NCI-H146 (cell line): ENCODE measurements at regions not wholly inside any gene's neighbourhood (a gene's known extent, or its start where the extent isn't known, plus 50 kb on each side); places are given as distances from the start of the nearest gene placed in this dataset.

Experiments used
- DNase-seq: peaks from one replicate; lab custom pipeline; 2025; lab: John Stamatoyannopoulos, UW

DNA sequence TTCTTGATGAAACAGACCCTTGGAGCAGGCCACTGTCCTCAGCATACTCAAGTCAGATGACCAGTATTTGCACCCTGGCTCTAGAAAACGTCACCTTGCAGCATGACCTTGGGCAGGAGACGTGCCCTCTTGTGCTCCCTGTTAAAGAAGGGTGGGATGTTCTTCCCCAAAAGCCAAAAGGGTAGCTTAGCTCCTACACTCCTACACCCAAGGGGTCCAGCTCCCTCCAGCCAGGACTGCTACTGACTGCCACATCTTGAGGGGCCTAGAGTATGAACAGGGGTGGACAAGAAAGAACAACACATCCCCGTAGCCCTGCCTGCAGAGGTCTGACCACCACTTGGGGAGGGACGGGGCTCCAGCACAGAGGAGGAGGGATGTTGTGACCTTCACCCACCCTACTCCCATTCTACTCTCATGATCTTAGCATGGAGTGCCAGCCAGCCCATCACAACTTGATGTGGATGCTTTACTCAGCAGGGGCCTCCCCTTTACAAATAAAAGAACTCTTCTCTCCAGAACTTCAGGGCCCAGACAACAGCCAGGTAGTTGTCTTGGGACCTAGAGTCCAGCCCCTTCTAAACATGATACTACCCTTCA, 165.3 kb upstream of the ZMIZ1 start:
- DNase-seq, result no peak

DNA sequence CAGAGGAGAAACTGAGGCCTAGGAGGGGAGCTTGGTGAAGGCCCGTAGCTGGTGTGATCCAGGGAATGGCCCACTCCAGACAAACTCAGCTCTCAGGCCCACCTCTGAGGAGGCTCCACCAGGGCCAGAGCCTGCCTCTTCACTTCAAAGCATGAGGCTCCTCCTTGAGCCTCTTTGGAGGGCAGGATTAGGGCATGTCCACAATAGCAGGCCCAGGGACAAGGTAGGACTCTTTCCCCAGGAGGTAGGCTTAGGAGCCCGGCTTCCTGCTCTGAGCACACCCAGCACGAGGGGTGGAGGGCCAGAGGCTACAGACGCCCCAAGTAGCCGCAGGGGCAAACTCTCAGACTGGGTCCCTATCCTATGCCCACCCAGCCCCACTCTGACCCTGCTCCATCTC, 164.6 kb upstream of the ZMIZ1 start:
- DNase-seq, result no peak

DNA sequence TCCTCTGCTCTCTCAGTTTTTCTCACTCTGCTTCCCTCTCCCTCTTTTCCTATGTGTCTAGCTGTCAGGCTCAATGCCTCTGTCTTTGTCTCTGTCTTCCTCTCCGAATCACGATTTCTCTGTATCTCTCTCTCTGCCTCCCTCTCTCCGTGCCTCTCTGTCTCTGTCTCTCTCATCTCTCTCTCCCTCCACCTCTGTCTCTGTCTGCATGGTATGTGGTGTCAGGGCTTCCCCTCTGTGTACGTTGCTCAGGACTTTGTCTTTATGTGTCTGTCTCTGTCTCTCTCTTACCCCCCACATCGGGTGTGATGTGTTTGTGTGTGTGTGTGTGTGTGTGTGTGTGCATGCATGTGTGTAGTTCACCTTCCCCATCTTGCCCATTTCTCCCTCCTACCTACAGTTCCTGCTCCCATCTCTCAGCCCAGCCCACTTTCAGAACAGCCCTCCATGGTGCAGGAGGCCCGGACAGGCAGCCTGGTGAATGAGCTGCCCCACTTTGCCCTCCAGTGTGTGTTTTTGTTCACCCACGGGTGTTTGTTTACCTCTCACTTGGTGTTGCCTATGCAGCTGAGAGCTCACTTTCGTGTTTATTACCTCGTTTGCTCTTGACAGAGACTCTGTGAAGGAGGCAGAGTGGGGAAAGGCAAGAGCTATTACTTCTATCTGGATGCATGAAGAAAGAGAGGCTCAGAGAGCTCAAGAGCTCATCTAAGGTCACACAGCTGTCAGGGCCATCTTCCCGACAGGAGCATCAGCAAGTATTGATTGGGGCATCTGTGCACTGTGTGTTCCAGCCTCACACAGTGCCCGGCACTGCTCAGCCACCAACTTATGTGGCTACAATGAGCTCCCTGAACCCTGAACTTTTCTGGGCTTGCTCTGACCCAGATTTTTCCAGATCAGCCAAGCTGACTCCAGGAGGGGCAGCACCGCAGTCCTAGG, 163.5 kb upstream of the ZMIZ1 start:
- DNase-seq, result peak; percentile 50

- DNase-seq, result peak; percentile 93
These were observed 162.8 kb upstream of the ZMIZ1 start for GRCh38 chr10:78905957-78906308.

DNA sequence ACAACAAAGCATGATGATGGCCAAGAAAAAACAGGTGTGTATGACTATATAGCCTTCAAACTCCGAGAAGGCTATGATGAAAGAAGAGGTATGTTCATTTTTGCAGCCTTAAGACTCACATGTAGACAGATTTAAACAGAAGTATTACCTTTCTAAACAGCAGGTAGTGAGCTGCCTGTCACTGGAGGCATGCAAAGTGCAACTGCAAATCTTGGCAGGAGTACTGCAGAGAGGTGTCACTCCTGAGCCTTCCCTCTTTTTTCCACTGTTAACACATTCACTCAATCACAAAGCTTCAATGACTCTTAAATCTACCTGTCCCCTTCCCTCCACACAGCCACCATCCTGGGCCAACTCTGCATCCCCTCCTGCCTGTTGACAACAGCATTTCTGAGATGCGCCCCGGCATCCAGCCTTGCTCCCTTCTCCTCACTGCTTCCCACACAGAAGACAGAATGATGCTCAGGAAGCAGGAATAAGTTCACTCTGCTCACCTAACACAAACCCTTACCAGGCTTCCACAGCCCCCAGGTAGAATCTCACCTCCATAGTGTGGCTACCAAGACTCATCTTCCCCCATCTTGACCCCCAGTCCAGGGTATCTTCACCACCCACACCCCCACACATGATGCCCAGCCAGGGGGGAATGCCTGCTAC, 161.9 kb upstream of the ZMIZ1 start:
- DNase-seq, result no peak

DNA sequence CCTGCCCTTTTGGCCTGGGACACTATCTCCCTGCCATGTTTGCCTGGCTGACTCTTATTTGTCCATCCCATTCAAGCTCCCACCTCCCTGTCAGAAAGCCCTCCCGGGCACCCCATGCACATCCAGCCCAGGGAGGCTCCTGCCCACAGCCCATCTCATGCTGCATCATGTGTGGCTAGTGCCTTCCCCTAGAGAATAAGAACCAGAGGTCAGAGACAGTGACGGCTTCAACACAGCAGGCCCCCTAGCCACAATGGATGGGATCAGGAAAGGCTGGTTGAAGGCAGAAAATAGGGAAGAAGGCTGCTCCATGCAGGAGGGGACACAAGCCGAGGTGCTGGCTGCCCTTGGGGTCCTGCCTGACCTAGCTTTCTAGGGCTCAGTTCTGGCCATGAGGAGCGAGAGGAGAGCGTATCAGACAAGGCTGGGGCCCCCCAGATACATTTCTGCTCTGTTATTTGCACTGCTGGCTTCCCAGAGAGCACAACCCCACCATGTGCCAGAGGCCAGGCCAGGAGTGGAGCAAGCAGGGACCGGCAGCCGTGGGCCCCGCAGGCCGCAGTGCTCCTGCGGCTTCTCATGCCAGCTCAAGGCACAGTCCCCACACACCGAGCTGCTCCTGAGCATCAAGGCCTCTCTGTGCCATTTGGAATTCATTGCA, 161.1 kb upstream of the ZMIZ1 start:
- DNase-seq, result no peak

DNA sequence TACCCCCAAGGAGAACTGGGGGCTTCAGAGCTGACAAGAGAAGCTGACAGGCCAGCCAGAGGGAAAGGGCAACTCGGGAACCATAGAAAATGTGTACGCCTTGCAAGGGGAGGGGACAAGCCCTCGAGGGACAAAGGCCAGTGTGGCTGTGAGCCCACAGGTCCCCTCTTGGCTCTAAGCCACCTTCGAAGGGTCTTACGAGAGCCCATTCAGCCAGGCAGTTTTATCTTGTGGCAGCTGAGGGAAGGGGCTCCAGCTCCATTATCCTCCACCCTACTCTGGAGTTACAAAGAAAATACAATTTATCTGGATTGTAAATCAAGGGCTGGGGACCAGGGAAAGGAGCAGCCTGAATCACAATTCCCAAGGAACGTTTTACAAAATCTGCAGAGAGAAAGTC, 159.5 kb upstream of the ZMIZ1 start:
- no peak for DNase-seq

- DNase-seq, result no peak
These were observed 158.7 kb upstream of the ZMIZ1 start for GRCh38 chr10:78910021-78910420.

- no peak for DNase-seq
These were observed 158.3 kb upstream of the ZMIZ1 start for GRCh38 chr10:78910476-78910875.

DNA sequence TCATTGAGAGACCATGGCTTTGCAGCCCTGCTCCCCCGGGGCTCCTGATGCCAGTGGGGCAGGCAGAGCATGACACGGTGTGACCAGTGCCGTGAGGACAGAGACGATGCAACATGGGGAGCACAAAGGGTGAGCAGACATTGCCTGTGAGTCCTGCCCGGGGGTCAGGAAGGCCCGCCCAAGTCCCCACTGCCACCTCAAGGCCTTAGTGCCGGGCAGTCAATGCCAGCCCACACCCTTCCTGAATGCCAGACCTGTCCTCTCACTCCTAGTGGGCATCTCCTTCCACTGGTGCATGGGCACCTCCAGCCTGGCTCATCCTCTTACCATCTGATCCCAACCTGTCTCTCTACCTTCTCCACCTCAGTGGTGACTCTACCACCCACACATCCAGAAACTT, 157.9 kb upstream of the ZMIZ1 start:
- no peak for DNase-seq

- no peak for DNase-seq
These were observed 157.0 kb upstream of the ZMIZ1 start for GRCh38 chr10:78911533-78912340.

GRCh38 chr10:78912361-78913218, 156.2 kb upstream of the ZMIZ1 start:
- DNase-seq, result no peak

DNA sequence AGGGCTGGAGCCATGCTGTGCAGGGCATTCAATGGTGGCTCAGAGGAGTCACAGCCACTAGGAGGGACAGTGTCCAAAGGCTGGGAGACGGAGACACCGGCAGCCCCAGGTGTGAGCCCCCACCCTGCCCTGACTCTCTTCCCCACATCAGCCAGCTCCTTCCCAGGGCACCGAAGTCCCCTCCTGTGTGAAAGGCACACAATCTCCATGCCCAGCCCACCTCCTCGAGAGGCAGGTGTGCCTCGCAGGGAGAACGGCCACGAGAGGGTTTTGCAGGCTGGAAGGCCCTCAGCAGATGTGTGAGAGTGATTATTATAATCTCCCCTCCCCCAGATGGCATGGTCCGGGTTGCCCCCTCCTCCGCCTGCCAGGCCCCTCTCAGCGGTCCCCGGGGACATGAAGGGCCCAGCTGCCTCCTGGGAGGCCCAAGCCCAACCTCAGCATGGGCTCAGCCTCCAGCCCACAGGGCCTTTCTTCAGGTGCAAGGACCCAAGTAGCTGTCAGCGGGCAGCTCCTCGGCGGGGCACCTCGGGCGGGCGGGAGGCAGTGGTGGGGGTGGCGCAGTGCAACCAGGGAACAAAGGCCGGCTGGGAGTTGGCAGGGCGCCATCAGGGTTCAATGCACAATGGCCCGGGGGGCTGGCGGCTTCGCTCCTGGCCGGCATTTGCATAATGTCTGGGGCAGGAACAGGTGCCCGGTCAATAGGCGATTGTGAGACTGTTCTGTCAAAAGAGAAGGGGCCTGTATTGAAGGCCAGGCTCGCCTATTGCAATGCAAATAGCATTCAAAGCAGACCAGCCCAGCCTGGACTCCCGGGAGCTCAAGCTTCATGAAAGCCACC, 155.3 kb upstream of the ZMIZ1 start:
- peak; percentile 99 for DNase-seq

- DNase-seq, result no peak
These were observed 154.7 kb upstream of the ZMIZ1 start for GRCh38 chr10:78914060-78914378.

DNA sequence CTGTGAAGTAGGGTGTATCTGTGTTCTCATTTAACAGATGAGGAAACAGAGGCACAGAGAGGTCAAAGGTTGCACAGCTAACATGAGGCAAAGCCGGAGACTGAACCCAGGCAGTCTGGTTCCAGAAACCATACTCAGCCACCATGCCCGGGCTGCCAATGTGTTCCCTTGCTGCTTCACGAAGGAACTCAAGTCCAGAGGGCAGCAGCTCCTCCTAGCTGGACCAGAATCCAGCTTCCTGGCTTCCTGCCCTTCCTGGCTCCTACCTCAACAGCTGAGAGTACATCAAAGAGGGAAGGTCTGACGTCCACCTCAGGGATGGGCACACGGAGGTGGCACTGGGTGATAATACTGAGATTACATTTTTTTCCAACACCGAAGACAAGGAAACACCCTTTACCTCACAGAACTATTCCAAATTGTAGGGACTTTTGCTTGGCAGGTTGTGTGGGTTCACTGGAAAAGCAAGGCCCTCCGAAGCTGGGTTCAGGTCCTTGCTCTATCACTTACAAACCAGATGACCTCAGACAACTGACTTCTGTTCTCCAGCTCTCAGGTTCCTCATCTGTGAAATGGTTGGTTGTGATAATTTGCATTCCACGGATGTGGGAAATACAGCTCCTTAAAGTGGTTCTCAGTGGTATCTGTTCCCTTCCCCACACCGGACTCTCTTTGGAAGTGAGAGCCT, 154.1 kb upstream of the ZMIZ1 start:
- no peak for DNase-seq

DNA sequence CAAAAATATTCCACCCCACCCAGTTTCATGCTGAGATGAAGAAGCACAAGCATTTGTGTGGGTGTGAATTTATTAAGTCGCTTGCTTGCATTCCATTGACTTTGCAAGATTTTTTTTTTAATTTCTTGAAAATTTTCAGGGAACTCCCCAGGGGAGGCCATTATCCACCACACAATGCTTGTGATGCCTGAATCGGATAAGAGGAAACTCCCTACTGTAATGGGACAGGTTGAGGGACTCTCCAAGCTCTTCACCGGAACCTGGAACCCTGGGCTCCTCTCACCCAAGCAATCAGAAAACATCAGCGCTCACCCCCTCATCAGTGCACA, 153.6 kb upstream of the ZMIZ1 start:
- DNase-seq, result no peak

- no peak for DNase-seq
These were observed 152.5 kb upstream of the ZMIZ1 start for GRCh38 chr10:78916227-78916626.

GRCh38 chr10:78919181-78919966, 149.4 kb upstream of the ZMIZ1 start:
- no peak for DNase-seq

- peak; percentile 54 for DNase-seq
These were observed 148.8 kb upstream of the ZMIZ1 start for GRCh38 chr10:78920011-78920410.
